T-helper 1 cell treated with Interleukin-12 subunit alpha and Interleukin-12 subunit beta and Interleukin-4 antibody, amounts not matched to agents 30 μg/mL and 1 μg/mL, for 36 hours (primary cell): ENCODE measurements at regions not wholly inside any gene's neighbourhood (a gene's known extent, or its start where the extent isn't known, plus 50 kb on each side); places are given as distances from the start of the nearest gene placed in this dataset.

Experiments
- H3K27ac Mint-ChIP-seq: one replicate; pipeline ENCODE4 v1.8.0; 2021; ENCODE audit warnings: mild to moderate bottlenecking, mixed read lengths
- H3K27me3 Mint-ChIP-seq: one replicate; pipeline ENCODE4 v1.8.0; 2021; ENCODE audit warnings: low read depth, mixed read lengths
- H3K36me3 Mint-ChIP-seq: one replicate; pipeline ENCODE4 v1.8.0; 2021; ENCODE audit warnings: low read depth, mixed read lengths
- H3K4me1 Mint-ChIP-seq: one replicate; pipeline ENCODE4 v1.8.0; 2021; ENCODE audit warnings: low read depth, mixed read lengths
- H3K4me3 Mint-ChIP-seq: one replicate; pipeline ENCODE4 v1.8.0; 2021; ENCODE audit warnings: mild to moderate bottlenecking, moderate library complexity, mixed read lengths
- H3K9me3 Mint-ChIP-seq: one replicate; pipeline ENCODE4 v1.8.0; 2021; ENCODE audit warnings: mixed read lengths

DNA sequence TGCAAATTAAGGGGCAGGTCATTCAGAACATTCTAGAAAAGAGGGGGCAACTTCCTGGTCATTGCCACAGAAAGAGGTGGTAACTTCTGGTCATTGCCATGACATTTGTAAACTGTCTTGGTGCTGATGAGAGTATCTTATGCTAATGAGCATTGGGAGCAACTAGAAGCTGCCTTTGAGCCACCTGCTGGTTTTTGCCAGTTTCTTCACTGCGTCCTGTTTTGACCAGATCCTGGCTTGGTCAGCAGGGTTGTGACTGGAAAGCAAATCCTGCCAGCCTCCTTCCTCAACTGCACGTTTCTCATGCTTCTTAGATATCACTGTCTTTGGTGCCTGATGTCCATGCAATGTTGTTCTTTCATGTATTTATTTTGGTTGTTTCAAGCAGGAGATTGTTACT, 53.2 kb upstream of the SPATA31C2 start:
- Mint-ChIP-seq H3K27me3 (peaks cover 44% of the 10 kb centered on the region), H3K4me3 (no peak overlapping the region), H3K4me1 (peaks cover 3% of the 10 kb centered on the region), H3K27ac (no peak overlapping the region), H3K36me3 (no peaks in the 10 kb centered on the region), H3K9me3 (peaks cover 6% of the 10 kb centered on the region)

DNA sequence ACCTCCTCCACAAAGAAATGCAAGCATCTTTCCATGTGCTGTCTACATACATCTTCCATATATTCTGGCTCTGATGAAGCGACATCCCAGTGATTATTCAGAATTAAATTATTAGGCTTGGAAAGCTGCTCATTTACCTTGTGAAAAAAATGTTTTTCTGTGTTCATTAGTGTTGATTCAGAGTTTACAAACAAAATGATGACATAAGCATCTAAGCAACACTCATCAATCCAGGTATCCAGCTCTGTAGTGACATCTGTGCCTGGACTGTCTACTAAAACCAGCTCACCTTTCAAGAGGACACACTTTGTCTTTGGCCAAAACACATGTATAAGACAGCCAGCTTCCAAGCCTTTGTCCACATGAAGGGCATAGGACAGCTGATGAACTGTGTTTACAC, 51.1 kb upstream of the SPATA31C2 start:
- H3K4me1 Mint-ChIP-seq = peaks cover 3% of the 10 kb centered on the region
- H3K27me3 Mint-ChIP-seq = peaks cover 52% of the 10 kb centered on the region
- peaks cover 6% of the 10 kb centered on the region for H3K9me3 Mint-ChIP-seq
- no peak overlapping the region for H3K4me3 Mint-ChIP-seq
- no peaks in the 10 kb centered on the region for H3K36me3 Mint-ChIP-seq
- H3K27ac Mint-ChIP-seq = no peak overlapping the region
